NAMALWA (cell line): ENCODE measurements at regions not wholly inside any gene's neighbourhood (a gene's known extent, or its start where the extent isn't known, plus 50 kb on each side); places are given as distances from the start of the nearest gene placed in this dataset.

Experiments used
- DNase-seq: peaks from one replicate; pipeline ENCODE4 v3.0.0-alpha.2; 2015; ENCODE audit warnings: low spot score

DNA sequence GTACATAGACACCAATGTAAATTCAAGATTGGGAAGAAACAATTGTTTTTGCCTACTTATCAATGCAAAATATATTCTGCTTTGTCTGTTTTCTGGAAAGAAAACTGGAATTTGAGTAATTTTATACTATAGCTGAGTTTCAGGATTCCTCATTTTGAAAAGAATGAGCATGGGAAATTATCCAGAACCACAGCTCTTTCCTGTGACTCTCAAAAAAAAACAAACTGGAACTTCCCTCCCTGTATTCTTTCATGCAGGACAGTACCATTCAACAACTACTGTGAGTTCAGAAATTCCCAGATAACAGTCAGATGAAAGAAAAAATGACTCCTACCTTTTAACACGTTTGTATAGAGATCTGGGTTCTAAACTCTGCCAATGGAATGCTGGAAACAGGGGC is 372.4 kb downstream of the TGFB2 start:
- DNase-seq, result no peak

DNA sequence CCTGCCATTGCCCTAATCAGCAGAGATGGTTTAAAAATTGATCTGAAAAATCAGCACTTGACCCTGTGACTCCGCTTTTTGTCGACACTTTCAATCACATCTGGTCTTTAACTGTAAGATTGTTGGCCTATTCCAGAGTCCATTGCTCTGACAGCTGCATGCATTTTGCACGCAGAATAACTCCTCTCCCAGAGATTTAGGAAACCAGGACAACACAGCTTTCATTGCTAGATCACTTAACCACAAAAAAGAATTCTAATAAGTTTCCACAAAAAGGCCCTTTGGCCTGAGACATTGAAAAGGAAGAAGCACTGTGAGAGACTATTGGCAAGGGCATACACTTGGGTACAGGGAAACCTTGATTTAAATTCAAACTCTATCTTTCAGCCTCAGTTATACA is 373.1 kb downstream of the TGFB2 start:
- DNase-seq, result no peak

DNA sequence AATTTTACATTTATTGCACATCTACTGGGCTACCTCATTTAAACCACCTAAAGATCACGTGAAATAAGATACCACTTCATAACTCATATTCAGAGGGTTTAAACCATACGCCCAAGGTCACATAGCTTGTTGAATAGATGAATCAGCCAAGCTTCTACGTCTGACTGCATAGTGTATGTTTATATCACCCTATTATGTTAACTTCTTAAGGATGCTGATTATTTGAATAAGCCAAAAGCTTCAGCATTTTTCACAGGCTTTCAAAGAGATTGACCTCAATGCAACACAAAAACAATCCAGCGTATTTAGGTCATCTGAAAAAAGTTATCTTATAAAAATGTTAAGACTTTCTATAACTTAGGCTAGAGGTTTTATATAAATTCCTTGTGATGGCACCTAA is 373.8 kb downstream of the TGFB2 start:
- no peak for DNase-seq

DNA sequence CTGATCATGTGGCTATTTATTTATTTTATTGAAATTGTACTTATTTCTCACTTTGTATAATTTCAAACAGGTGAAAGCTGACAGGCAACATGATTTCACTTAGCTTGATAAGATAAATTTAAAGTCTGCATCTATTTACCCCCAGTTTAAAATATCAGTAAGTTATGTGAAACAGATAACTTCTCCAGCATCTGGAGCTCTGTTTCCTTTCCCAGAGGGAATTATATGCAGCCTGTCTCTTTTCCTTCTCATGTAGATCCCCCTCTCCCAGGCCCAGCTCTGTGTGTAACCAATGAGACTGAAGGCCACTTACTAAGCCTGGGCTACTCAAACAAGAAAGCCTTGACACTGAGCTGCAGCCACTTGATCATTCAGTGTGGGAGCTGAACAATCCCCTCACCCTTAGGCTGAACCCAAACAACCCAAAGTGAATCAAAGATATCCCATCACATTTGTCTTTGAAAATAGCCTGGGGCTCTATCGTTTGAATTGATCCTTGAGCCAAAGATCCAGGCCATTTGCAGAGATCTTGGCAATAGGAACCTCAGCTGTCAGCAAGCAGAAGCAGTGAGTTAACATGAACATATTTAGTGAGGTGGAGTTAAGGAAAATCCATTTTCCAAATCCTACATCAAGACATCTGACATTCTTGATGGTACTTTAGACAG is 383.9 kb downstream of the TGFB2 start:
- no peak for DNase-seq

DNA sequence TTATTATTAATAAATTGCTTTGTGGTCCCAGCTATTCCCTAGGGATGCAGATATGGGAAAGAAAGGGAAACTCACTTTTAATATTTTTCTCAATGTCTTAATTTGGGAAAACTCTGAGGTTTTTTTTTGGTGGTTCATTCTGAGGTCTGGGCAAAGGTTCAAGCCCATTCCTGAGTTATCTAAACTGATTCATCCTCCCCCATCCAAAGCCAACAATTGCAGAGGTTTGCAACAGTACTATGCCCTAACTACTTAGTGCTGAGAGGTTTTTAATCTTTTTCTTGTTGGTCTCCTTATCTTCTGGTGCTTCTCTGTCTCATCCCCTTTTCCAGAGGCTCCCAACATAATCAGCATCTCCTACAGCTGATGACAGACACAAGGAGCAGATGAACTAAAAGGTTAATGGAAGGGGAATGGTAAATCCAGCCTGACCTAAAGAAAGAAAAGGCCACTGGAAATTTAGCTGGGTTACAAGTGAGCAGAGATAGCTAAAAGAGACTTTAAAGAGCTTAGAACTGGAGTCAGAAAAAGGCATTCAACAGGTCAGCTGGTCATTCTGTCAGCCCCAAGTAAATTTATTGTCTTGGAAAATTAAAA is 390.4 kb downstream of the TGFB2 start:
- no peak for DNase-seq

DNA sequence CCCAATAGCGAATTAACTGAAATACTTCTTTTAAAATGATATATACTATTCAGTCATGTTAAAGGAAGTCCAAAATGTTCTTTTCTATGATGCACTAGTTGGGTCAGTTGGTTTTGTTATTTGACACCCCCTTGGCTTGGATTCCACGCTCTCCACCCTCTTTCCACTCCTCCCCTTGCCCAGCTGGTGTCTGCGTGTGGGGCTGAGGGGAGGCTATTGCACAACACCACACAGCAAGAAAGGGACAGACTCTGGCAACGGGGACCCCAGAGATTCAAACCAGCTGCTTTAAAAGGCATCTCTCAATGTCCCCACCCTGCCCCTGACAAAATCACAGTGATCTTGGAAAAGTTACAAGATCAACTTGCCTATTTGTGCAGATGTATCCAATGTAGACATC is 394.3 kb downstream of the TGFB2 start:
- no peak for DNase-seq

DNA sequence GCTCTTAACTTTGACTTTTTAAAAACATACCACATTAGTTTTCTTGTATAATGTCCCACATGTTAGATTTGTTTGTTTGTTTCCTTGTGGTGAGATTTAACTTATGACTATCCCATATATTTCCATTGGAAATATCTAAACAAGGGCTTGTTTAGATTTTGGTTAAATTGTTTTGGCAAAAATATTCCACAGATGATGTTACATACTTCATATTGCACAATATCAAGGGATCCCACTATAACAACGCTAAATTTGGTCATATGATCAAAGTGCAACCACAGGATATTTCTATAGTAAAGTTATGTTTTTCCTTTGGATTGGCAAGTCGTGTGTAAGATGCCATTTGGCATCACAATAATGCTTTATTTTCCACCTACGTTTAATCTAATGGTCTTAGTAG is 396.7 kb downstream of the TGFB2 start:
- DNase-seq, result no peak

DNA sequence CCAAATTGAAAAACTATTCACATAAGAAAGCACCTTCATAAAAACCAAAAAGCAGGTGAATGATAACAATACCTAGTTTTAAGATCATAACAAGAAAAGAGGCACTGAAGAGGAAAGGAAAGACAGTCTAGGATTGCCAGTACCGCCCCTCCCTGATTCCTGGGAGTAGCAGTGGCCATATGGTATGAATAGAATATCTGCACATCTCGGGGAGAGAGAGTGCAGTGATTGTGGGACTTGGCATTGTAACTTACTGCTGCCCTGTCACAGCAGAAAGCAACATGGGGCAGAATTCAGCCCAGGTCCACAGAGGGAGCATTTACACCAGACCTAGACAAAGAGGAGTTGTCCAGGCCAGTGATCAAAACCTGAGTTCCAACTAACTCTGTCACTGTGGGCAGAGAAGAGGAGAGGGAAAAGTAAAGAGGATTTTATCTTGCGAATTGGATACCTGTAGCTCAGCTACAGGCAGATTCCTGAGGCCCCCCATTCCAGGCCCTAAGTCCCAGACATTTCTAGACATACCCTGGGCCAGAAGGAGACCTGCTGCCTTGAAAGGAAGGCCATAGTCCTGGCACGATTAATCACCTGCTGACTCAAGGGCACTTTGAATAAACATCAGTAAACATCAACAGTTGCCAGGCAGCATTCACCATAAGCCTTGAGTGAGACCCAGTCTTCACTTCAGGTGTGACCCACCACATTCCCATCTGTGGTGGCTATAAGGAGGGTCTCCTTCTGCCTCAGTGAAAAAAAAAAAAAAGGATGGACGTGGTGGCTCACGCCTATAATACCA is 397.5 kb downstream of the TGFB2 start:
- DNase-seq, result no peak

DNA sequence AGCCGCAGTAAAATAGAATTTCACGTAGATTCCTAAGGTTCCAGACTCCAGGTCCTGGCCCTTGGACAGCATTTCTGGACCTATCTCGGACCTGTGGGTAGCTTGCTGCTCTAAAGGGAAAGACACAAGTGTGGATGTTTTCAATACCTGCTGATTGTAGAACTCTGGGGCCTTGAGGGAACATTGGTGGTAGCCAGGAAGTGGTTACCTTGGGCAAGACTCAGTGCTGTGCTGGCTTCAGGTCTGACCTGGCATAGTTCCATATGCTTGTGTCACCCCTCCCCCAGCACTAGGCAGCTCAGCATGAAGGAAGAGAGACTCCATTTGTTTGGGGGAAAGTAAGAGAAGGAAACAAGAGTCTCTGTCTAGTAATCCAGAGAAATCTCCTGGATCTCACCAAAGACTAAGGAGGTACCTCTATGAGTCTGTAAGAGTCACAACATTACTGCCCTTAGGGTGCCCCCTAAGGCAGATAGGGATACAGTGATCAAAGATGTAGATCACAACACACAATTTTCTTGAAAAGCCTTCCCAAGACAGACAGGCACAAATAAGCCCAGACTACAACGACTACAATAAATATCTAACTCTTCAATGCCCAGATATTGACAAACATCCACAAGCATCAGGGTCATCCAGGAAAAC is 398.8 kb downstream of the TGFB2 start:
- DNase-seq, result no peak

DNA sequence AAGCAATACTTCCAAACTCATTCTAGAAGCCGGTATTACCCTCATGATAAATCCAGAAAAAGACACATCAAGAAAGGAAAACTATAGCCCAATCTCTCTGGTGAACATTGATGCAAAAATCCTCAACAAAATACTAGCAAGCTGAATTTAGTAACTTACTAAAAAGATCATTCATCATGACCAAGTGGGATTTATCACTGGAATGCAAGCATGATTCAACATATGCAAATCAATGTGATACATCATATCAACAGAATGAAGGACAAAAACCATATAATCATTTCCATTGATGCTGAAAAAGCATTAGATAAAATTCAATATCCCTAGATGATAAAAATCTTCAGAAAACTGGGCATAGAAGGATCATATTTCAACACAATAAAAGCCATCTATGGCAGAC is 402.9 kb downstream of the TGFB2 start:
- no peak for DNase-seq

DNA sequence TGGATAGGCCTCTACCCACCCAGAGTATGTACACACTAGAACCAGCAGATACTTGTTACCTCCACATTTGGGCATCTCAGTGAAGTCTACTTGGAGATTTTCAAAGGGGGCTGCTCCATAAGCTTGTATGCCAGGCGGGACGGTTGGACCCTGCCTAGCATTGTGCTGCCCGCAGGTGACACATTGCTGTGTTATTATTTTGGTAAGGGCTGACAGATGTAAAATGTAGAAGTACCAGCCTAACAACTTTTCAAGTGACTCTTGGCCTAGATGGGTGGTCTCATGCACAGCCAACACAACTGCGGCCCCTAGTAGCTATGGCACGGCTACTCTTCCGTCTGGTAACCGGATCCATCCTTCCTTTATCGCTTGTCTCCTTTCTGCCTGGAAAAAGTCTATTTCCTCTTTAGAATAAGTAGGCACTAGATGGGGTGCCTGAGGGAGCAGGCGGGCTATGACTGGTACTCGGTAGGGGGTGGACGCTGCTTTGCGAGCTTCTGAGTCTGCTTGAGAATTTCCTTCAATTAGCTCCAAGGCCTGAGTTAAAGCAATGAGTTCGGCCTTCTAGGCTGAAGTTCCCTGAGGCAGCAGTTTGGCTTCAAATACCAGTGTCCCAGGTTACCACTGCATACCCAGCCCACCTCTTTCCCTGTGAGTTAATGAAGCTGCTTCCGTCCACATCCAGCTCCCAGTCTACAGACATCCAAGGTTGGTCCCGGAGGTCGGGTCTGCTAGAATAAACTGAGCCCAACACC is 405.3 kb downstream of the TGFB2 start:
- no peak for DNase-seq

DNA sequence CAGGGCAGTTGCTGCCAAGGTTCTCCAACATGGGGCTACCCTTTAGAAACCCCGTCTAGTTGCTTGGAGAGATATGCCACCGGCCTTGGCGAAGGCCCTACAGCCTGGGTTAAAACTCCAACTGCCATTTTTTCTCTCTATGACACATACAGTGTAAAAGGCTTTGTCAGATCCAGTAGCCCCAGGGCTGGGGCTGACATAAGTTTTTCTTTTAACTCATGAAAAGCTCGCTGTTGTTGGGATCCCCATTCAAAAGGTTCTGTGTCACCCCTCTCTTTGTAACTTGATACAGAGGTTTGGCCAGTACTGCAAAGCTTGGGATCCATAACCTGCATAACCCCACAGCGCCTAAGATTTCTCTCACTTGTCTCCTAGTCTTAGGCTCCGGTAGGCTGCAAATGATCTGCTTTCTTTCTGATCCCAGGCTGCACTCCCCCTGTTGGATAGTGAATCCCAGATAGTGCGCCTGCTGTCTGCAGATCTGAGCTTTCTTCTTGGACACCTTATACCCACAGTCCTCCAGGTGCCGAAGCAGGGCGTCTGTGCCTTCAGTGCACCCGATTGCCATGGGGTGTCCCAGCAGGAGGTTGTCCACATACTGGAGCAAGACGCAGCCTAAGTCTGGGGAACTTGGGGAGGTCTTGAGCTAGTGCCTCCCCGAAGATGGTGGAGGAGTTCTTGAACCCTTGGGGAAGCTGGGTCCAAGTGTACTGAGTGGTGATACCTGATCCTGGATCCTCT is 406.2 kb downstream of the TGFB2 start:
- no peak for DNase-seq

DNA sequence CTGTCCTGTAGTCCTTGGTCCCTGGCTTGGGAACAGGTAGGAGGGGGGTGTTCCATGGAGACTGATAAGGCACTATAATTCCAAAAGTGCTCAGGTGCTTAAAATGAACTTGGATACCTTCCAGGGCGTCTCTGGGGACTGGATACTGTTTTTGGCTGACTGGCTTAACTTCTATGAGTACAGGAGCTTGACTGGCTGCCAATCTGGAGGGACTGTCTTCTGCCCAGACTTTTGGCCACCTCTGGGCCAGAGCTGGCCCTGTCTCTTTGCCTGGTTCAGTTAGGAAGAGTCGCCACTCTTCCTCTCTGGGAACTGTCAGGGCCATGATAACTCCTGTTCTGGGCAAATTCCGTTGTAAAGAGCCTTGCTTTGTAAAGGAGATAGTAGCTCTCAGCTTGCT is 407.0 kb downstream of the TGFB2 start:
- DNase-seq, result no peak

DNA sequence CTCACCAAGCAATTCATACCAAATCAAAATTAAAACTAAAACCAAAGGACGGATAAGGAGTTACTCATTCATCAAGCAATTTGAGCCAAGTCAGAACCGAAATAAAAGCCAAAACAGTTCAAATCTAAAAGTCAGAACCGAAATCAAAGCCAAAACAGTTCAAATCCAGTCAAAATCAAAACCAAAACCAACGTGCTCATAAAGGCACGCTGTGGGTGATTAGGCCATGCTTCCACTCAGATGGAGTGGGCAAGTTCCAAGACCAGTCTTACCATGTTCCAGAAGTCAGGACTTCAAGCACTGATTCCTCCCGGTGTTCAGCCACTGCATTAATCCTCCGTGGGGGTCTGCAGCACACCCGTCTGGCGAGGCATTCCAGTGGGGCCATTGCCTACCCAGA is 409.3 kb downstream of the TGFB2 start:
- DNase-seq, result no peak

DNA sequence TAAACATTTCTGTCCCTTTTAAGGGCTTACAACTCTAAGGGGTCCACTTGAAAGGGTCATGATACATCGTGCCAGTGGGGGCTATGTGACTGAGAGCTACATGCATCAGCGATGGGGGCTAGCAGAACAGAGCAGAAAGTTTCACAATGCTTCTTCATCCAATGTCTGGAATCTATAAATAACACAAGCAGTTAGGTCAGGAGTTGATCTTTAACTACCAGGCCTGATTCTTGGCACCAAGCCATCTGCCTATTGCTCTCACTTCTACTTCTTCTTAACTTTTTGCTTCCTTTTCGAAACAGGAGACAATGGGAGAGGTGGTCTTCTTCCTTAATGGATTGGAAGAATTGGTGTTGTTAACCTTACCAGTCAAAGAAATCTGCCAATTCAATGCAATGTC is 410.0 kb downstream of the TGFB2 start:
- no peak for DNase-seq

DNA sequence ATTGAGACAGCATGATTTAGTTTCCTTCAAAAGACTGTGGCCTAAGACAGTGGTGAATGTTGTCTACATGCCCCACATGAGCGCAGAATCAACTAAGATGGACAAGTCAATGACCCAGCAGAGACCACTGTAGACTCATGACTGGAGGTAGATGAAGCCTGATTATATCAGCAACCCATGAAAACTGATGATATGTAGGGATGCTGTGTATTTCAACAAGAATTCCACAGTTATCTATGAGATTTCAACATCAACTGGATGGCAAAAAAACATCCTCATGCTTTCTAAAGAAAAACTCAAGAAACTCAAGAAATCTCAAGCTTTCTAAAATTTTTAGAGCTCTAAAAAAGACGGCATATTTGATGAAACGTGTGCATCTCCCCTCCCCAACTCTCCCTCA is 413.9 kb upstream of the LYPLAL1 start:
- no peak for DNase-seq

DNA sequence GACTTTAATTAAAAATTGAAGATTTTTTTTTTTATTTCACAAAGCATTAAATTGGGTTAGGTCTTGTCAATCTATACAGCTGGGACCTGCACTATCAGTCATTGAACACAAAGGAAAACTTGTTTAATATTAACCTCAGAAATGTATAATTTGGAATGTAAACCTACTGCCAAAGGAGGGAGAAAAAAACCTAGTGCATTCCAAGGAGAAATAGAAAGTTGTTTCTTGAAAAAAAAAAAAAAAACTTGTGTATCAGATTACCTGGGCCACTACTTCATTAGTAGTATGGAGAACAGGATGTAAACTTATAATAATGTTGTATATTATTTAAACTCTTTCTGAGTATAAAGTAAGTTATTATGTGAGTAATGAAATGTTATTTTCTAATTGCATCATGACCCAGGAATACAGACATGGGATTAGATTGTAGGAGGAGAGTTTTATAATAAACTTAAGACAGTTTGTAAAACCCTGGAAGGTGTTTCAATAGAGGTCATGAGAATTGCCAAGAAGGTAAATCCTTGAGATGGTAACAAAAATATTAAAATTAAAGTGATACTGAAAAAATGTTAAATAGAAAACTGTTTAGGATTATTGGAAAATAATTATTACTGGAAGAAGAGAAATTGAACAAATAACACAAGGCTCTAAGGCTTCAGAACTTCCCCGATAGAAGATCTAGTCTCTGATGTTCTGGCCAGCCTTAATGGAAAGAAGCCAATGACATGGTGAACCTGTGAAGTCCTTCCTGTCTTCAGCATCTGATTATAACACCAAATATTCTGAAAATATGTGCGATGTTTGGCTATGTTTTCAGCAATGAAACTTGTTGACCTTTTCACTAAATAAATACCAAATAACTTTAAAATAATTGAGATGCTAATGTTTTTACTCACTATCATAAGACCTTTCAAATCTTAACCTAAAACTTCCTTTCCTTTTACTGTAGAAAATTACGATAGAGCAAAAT is 412.8 kb upstream of the LYPLAL1 start:
- no peak for DNase-seq

DNA sequence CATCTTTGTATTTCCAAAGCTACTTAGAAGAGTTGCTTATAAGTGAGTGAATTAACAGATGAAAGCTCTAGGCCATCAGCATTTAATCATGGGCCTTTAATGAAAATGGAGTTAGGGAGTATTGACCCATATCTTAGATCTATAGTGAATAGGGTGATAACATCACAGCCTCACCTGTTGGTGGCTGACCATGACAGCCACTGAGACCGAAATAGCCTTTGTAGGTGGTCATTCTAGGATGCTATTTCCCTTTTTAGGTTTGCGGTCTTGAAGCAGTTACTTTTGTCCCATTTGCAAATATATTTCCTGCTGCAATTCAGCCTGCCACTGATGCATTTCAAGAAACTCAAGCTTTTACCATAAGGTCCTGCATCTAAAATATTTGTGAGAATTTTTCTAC is 410.1 kb upstream of the LYPLAL1 start:
- no peak for DNase-seq

DNA sequence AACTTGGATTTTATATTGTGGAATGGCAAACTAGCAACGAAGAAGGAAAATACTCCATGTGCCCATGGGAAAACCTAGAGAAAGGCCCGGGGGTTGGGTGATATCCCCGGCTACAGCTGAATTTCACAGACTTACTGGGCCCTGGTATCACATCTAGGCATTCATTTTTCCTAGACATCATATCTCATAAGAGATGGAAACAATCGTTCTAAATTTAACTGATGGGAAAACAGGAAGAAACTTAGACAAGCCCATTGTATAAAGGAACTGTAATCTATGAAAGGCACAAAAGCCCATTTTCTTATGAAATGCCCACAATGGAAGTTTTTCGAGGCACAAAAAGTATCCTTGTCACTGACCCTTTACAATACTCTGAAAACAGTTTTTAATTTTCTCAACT is 407.9 kb upstream of the LYPLAL1 start:
- DNase-seq, result no peak

DNA sequence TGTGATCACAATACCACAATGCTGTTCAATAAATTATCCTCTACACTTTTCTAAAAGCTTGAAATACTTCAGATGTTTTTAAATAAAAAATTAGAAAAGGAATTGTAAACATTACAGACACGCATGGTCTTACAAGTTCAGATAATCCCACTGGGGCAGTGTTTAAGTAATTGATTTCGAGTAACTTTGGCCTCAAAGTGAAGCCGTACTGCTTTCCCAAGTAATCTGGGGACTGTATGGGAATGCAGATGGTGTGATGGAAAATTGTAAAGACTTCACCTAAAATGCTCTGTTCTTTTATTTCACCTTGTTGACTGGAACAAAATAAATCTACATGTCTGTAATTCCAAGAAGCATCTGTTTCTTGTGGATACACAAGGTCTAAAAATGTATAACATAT is 401.7 kb upstream of the LYPLAL1 start:
- DNase-seq, result no peak
